Sigmoid colon (tissue), 4 donors: ENCODE measurements at regions not wholly inside any gene's neighbourhood (a gene's known extent, or its start where the extent isn't known, plus 50 kb on each side); places are given as distances from the start of the nearest gene placed in this dataset.

Experiments used
- POLR2AphosphoS5 ChIP-seq, 4 donors: sonication (generic); formaldehyde crosslinking; IDR thresholded peaks; one replicate each; pipeline ENCODE4 v1.6.1; 2017; ENCODE audit warnings: antibody characterized with exemption in 4 of 4
- TF ChIP-seq, protein P1 (sequence below), 4 experiments: fragments of 450-650 bp in 3 of 4; fragments of 200-600 bp in 1 of 4; IDR thresholded peaks; one replicate each; pipeline ENCODE4 v1.5.1; 2016 to 2019; ENCODE audit warnings: antibody characterized with exemption in 4 of 4, mild to moderate bottlenecking in 3 of 4, moderate library complexity in 2 of 4

DNA sequence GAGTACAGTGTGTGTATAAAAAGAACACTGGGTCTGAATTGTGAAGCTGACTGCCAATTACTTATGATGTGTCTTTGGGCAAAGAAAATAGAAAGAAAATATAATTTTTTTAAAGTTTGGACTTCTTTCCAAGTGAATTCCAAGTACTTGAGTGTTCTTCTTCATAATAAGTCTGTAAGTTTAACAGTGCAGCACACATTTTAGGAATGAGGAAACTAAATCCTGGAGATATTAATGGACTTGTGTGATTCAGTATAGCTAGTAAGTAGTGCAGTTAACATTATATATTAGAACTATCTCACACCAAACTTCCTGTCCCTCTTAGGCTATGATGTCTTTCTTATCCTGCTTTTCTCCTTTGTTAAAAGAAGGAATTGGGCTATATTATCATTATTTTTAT is 1953.8 kb downstream of the MAT2B start:
- TF ChIP-seq, protein P1, sequence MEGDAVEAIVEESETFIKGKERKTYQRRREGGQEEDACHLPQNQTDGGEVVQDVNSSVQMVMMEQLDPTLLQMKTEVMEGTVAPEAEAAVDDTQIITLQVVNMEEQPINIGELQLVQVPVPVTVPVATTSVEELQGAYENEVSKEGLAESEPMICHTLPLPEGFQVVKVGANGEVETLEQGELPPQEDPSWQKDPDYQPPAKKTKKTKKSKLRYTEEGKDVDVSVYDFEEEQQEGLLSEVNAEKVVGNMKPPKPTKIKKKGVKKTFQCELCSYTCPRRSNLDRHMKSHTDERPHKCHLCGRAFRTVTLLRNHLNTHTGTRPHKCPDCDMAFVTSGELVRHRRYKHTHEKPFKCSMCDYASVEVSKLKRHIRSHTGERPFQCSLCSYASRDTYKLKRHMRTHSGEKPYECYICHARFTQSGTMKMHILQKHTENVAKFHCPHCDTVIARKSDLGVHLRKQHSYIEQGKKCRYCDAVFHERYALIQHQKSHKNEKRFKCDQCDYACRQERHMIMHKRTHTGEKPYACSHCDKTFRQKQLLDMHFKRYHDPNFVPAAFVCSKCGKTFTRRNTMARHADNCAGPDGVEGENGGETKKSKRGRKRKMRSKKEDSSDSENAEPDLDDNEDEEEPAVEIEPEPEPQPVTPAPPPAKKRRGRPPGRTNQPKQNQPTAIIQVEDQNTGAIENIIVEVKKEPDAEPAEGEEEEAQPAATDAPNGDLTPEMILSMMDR (IDR thresholded peaks at IDR 0.05): no peak
- TF ChIP-seq POLR2AphosphoS5 (IDR thresholded peaks at IDR 0.05): no peak
